Peyer's patch (tissue), 4 donors: ENCODE measurements at regions not wholly inside any gene's neighbourhood (a gene's known extent, or its start where the extent isn't known, plus 50 kb on each side); places are given as distances from the start of the nearest gene placed in this dataset.

Experiments used
- POLR2A ChIP-seq, 2 donors: fragments of 450-650 bp; IDR thresholded peaks; one replicate each; pipeline ENCODE4 v1.5.1; 2017; ENCODE audit warnings: antibody characterized with exemption in 2 of 2, mild to moderate bottlenecking in 2 of 2, moderate library complexity in 2 of 2
- TF ChIP-seq, protein P1 (sequence below), 6 experiments: fragments of 450-650 bp in 4 of 6; fragments of 200-600 bp in 2 of 6; sonication (generic) in 1 of 6; IDR thresholded peaks; one replicate each; pipeline ENCODE4 v1.5.1; 2017 to 2019; ENCODE audit warnings: antibody characterized with exemption in 6 of 6, mild to moderate bottlenecking in 3 of 6, moderate library complexity in 1 of 6

GRCh38 chr12:34287986-34288962, 266.0 kb downstream of the ALG10 start:
- TF ChIP-seq, protein P1, sequence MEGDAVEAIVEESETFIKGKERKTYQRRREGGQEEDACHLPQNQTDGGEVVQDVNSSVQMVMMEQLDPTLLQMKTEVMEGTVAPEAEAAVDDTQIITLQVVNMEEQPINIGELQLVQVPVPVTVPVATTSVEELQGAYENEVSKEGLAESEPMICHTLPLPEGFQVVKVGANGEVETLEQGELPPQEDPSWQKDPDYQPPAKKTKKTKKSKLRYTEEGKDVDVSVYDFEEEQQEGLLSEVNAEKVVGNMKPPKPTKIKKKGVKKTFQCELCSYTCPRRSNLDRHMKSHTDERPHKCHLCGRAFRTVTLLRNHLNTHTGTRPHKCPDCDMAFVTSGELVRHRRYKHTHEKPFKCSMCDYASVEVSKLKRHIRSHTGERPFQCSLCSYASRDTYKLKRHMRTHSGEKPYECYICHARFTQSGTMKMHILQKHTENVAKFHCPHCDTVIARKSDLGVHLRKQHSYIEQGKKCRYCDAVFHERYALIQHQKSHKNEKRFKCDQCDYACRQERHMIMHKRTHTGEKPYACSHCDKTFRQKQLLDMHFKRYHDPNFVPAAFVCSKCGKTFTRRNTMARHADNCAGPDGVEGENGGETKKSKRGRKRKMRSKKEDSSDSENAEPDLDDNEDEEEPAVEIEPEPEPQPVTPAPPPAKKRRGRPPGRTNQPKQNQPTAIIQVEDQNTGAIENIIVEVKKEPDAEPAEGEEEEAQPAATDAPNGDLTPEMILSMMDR (IDR thresholded peaks at IDR 0.05): no peak
- TF ChIP-seq POLR2A (IDR thresholded peaks at IDR 0.05): no peak
